Loucy (cell line): ENCODE measurements at regions not wholly inside any gene's neighbourhood (a gene's known extent, or its start where the extent isn't known, plus 50 kb on each side); places are given as distances from the start of the nearest gene placed in this dataset.

Source experiments
- CTCF ChIP-seq: fragments of 200-600 bp; sonication (generic); conservative IDR thresholded peaks from 2 replicates; pipeline ENCODE4 v1.5.1; 2014; ENCODE audit warnings: mild to moderate bottlenecking, antibody characterized with exemption, low read length
- EZH2phosphoT487 ChIP-seq: fragments of 200-600 bp; IDR thresholded peaks from 2 replicates; pipeline ENCODE4 v1.6.1; 2018; ENCODE audit warnings: antibody characterized with exemption, mild to moderate bottlenecking, moderate library complexity, borderline replicate concordance

DNA sequence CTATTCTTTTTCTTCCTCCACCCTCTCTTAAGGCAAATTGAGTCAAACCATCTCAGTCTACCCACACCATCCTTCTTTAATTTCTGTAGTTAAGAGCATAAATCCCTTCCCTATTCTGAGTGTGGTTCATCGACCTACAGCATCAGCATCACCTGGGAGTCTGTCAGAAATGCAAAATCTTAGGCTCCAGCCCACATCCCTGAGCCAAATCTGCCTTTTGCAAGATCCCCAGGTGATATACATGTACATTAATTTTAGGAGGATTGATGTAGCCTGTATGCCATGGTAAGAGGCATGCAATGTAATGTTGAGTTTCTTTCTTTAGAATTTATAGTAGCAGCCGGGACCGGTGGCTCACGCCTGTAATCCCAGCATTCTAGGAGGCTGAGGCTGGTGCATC lies 151.7 kb upstream of the TNP1 start:
- TF ChIP-seq CTCF (no peak), EZH2phosphoT487 (no peak)
